ENCODE measurements at regions not wholly inside any gene's neighbourhood (a gene's known extent, or its start where the extent isn't known, plus 50 kb on each side); places are given as distances from the start of the nearest gene placed in this dataset.

GRCh38 chr11:23919455-23919854, 577.4 kb upstream of the LUZP2 start:
- TF ChIP-seq POLR2A (IDR thresholded peaks at IDR 0.05), result no peak
- TF ChIP-seq, protein P1, sequence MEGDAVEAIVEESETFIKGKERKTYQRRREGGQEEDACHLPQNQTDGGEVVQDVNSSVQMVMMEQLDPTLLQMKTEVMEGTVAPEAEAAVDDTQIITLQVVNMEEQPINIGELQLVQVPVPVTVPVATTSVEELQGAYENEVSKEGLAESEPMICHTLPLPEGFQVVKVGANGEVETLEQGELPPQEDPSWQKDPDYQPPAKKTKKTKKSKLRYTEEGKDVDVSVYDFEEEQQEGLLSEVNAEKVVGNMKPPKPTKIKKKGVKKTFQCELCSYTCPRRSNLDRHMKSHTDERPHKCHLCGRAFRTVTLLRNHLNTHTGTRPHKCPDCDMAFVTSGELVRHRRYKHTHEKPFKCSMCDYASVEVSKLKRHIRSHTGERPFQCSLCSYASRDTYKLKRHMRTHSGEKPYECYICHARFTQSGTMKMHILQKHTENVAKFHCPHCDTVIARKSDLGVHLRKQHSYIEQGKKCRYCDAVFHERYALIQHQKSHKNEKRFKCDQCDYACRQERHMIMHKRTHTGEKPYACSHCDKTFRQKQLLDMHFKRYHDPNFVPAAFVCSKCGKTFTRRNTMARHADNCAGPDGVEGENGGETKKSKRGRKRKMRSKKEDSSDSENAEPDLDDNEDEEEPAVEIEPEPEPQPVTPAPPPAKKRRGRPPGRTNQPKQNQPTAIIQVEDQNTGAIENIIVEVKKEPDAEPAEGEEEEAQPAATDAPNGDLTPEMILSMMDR (IDR thresholded peaks at IDR 0.05), result no peak

Measured in esophagus squamous epithelium (tissue), 4 donors.